ENCODE measurements at regions not wholly inside any gene's neighbourhood (a gene's known extent, or its start where the extent isn't known, plus 50 kb on each side); places are given as distances from the start of the nearest gene placed in this dataset.

DNA sequence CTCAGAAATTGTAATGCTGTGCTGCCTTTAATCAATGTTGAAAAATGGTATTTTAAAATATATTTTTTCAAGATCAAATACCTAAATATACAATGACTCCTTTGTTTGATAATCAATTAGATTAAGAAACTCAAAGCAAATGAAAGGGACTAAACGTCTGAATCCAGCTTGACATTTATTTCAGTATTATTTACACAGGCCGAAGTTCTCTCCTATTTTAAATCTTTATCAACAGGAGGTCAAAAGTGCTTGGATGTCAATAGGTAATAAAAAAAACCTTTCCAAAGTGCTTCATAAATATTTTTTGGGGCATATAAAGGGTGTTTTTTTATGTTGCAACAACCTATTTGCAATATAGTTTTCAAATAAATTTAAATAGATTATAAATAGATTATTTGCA is 1201.7 kb upstream of the SLC39A10 start:
- TF ChIP-seq, protein P1, sequence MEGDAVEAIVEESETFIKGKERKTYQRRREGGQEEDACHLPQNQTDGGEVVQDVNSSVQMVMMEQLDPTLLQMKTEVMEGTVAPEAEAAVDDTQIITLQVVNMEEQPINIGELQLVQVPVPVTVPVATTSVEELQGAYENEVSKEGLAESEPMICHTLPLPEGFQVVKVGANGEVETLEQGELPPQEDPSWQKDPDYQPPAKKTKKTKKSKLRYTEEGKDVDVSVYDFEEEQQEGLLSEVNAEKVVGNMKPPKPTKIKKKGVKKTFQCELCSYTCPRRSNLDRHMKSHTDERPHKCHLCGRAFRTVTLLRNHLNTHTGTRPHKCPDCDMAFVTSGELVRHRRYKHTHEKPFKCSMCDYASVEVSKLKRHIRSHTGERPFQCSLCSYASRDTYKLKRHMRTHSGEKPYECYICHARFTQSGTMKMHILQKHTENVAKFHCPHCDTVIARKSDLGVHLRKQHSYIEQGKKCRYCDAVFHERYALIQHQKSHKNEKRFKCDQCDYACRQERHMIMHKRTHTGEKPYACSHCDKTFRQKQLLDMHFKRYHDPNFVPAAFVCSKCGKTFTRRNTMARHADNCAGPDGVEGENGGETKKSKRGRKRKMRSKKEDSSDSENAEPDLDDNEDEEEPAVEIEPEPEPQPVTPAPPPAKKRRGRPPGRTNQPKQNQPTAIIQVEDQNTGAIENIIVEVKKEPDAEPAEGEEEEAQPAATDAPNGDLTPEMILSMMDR (IDR thresholded peaks at IDR 0.05), result no peak
- no peak for TF ChIP-seq EZH2 (IDR thresholded peaks at IDR 0.05; ENCODE audit: borderline replicate concordance, insufficient read depth, low read depth, low read length, poor library complexity, severe bottlenecking)

Measured in B cell (primary cell).